ENCODE measurements at regions not wholly inside any gene's neighbourhood (a gene's known extent, or its start where the extent isn't known, plus 50 kb on each side); places are given as distances from the start of the nearest gene placed in this dataset.
"Not testable (repeated sequence)": the region's sequence is repeated elsewhere in the genome, so short reads cannot be mapped to it uniquely, and the experiment has no call there.

- not testable (repeated sequence) for H3K9me3 ChIP-seq (ENCODE audit: control insufficient read depth, insufficient read depth, low read length); H3K36me3 ChIP-seq (ENCODE audit: control insufficient read depth, insufficient read depth, low read length); H3K4me3 ChIP-seq (ENCODE audit: low read depth, low read length); H3K27me3 ChIP-seq (ENCODE audit: control insufficient read depth, insufficient read depth, low read length); H3K27ac ChIP-seq (ENCODE audit: low read depth, low read length); DNase-seq (ENCODE audit: low read depth in 4 of 6, low spot score in 6 of 6); H3K4me1 ChIP-seq (ENCODE audit: control insufficient read depth, insufficient read depth, low read length)
- WGBS (ENCODE audit: insufficient coverage): 71% methylated on average over 4 of the region's 6 CpGs
These were observed 200.8 kb downstream of the LIPI start for GRCh38 chr21:14009990-14010389.

- not testable (repeated sequence) for H3K27me3 ChIP-seq (ENCODE audit: control insufficient read depth, insufficient read depth, low read length); H3K36me3 ChIP-seq (ENCODE audit: control insufficient read depth, insufficient read depth, low read length); H3K27ac ChIP-seq (ENCODE audit: low read depth, low read length); H3K4me3 ChIP-seq (ENCODE audit: low read depth, low read length); H3K4me1 ChIP-seq (ENCODE audit: control insufficient read depth, insufficient read depth, low read length); DNase-seq (ENCODE audit: low read depth in 4 of 6, low spot score in 6 of 6); H3K9me3 ChIP-seq (ENCODE audit: control insufficient read depth, insufficient read depth, low read length)
- WGBS (ENCODE audit: insufficient coverage): 89% methylated on average over 17 of the region's 22 CpGs
These were observed 201.3 kb downstream of the LIPI start for GRCh38 chr21:14009238-14009981.

GRCh38 chr21:14008436-14008835 lies 202.3 kb downstream of the LIPI start:
- not testable (repeated sequence) for H3K36me3 ChIP-seq (ENCODE audit: control insufficient read depth, insufficient read depth, low read length); DNase-seq (ENCODE audit: low read depth in 4 of 6, low spot score in 6 of 6); H3K9me3 ChIP-seq (ENCODE audit: control insufficient read depth, insufficient read depth, low read length); H3K27ac ChIP-seq (ENCODE audit: low read depth, low read length); H3K27me3 ChIP-seq (ENCODE audit: control insufficient read depth, insufficient read depth, low read length); H3K4me1 ChIP-seq (ENCODE audit: control insufficient read depth, insufficient read depth, low read length); H3K4me3 ChIP-seq (ENCODE audit: low read depth, low read length)
- WGBS (ENCODE audit: insufficient coverage): 92% methylated on average over 3 of the region's 5 CpGs

- not testable (repeated sequence) for H3K4me1 ChIP-seq (ENCODE audit: control insufficient read depth, insufficient read depth, low read length)
These were observed 202.7 kb downstream of the LIPI start for GRCh38 chr21:14008006-14008405.

GRCh38 chr21:14006144-14006543 lies 204.6 kb downstream of the LIPI start:
- H3K9me3 ChIP-seq (ENCODE audit: control insufficient read depth, insufficient read depth, low read length); H3K27ac ChIP-seq (ENCODE audit: low read depth, low read length); DNase-seq (ENCODE audit: low read depth in 4 of 6, low spot score in 6 of 6); H3K27me3 ChIP-seq (ENCODE audit: control insufficient read depth, insufficient read depth, low read length); H3K4me3 ChIP-seq (ENCODE audit: low read depth, low read length); H3K36me3 ChIP-seq (ENCODE audit: control insufficient read depth, insufficient read depth, low read length); H3K4me1 ChIP-seq (ENCODE audit: control insufficient read depth, insufficient read depth, low read length): not testable (repeated sequence)
- WGBS (ENCODE audit: insufficient coverage): 79% methylated on average over 2 of the region's 7 CpGs

More at GRCh38 chr21:14008006-14008405, 202.7 kb downstream of the LIPI start:
- H3K27ac ChIP-seq (ENCODE audit: low read depth, low read length); DNase-seq (ENCODE audit: low read depth in 4 of 6, low spot score in 6 of 6); H3K27me3 ChIP-seq (ENCODE audit: control insufficient read depth, insufficient read depth, low read length); H3K36me3 ChIP-seq (ENCODE audit: control insufficient read depth, insufficient read depth, low read length); H3K9me3 ChIP-seq (ENCODE audit: control insufficient read depth, insufficient read depth, low read length); H3K4me3 ChIP-seq (ENCODE audit: low read depth, low read length): not testable (repeated sequence)
- 93% methylated on average over 10 of the region's 17 CpGs for WGBS (ENCODE audit: insufficient coverage)

- H3K9me3 ChIP-seq (ENCODE audit: control insufficient read depth, insufficient read depth, low read length); H3K4me3 ChIP-seq (ENCODE audit: low read depth, low read length); H3K27me3 ChIP-seq (ENCODE audit: control insufficient read depth, insufficient read depth, low read length); H3K27ac ChIP-seq (ENCODE audit: low read depth, low read length); H3K4me1 ChIP-seq (ENCODE audit: control insufficient read depth, insufficient read depth, low read length); H3K36me3 ChIP-seq (ENCODE audit: control insufficient read depth, insufficient read depth, low read length); DNase-seq (ENCODE audit: low read depth in 4 of 6, low spot score in 6 of 6): not testable (repeated sequence)
- 65% methylated on average over 7 of the region's 9 CpGs for WGBS (ENCODE audit: insufficient coverage)
These were observed 223.5 kb downstream of the LIPI start for GRCh38 chr21:13986996-13987958.

- H3K27ac ChIP-seq (ENCODE audit: low read depth, low read length); H3K27me3 ChIP-seq (ENCODE audit: control insufficient read depth, insufficient read depth, low read length); H3K4me1 ChIP-seq (ENCODE audit: control insufficient read depth, insufficient read depth, low read length); H3K36me3 ChIP-seq (ENCODE audit: control insufficient read depth, insufficient read depth, low read length); H3K9me3 ChIP-seq (ENCODE audit: control insufficient read depth, insufficient read depth, low read length); H3K4me3 ChIP-seq (ENCODE audit: low read depth, low read length); DNase-seq (ENCODE audit: low read depth in 4 of 6, low spot score in 6 of 6): not testable (repeated sequence)
- WGBS (ENCODE audit: insufficient coverage): 85% methylated on average over 10 of the region's 10 CpGs
These were observed 224.6 kb downstream of the LIPI start for GRCh38 chr21:13985865-13986863.

- not testable (repeated sequence) for H3K4me1 ChIP-seq (ENCODE audit: control insufficient read depth, insufficient read depth, low read length); H3K4me3 ChIP-seq (ENCODE audit: low read depth, low read length); H3K27ac ChIP-seq (ENCODE audit: low read depth, low read length); H3K27me3 ChIP-seq (ENCODE audit: control insufficient read depth, insufficient read depth, low read length); H3K9me3 ChIP-seq (ENCODE audit: control insufficient read depth, insufficient read depth, low read length); DNase-seq (ENCODE audit: low read depth in 4 of 6, low spot score in 6 of 6); H3K36me3 ChIP-seq (ENCODE audit: control insufficient read depth, insufficient read depth, low read length)
- 85% methylated on average over 8 of the region's 9 CpGs for WGBS (ENCODE audit: insufficient coverage)
These were observed 225.5 kb downstream of the LIPI start for GRCh38 chr21:13985137-13985864.

GRCh38 chr21:13984728-13985127 lies 226.0 kb downstream of the LIPI start:
- H3K27me3 ChIP-seq (ENCODE audit: control insufficient read depth, insufficient read depth, low read length); DNase-seq (ENCODE audit: low read depth in 4 of 6, low spot score in 6 of 6); H3K4me3 ChIP-seq (ENCODE audit: low read depth, low read length); H3K9me3 ChIP-seq (ENCODE audit: control insufficient read depth, insufficient read depth, low read length); H3K27ac ChIP-seq (ENCODE audit: low read depth, low read length); H3K4me1 ChIP-seq (ENCODE audit: control insufficient read depth, insufficient read depth, low read length); H3K36me3 ChIP-seq (ENCODE audit: control insufficient read depth, insufficient read depth, low read length): not testable (repeated sequence)
- 89% methylated on average over 5 of the region's 5 CpGs for WGBS (ENCODE audit: insufficient coverage)

Data from spinal cord (tissue), 9 donors.